ENCODE measurements at regions not wholly inside any gene's neighbourhood (a gene's known extent, or its start where the extent isn't known, plus 50 kb on each side); places are given as distances from the start of the nearest gene placed in this dataset.

GRCh38 chr5:3218916-3219650 lies 376.5 kb upstream of the IRX1 start:
- no peak for DNase-seq (ENCODE audit: low read depth)
- no peak for TF ChIP-seq CTCF (conservative IDR thresholded peaks at IDR 0.05; ENCODE audit: low read depth, low read length)
- H3K4me3 ChIP-seq (ENCODE audit: low read depth, low read length): no peak overlapping the region

- DNase-seq (ENCODE audit: low read depth): no peak
- no peak for TF ChIP-seq CTCF (conservative IDR thresholded peaks at IDR 0.05; ENCODE audit: low read depth, low read length)
Measured at GRCh38 chr5:3217771-3218495, 377.7 kb upstream of the IRX1 start.

GRCh38 chr5:3217114-3217513 lies 378.5 kb upstream of the IRX1 start:
- no peak for TF ChIP-seq CTCF (conservative IDR thresholded peaks at IDR 0.05; ENCODE audit: low read depth, low read length)
- H3K4me3 ChIP-seq (ENCODE audit: low read depth, low read length): no peak overlapping the region
- no peak for DNase-seq (ENCODE audit: low read depth)

More at GRCh38 chr5:3217771-3218495, 377.7 kb upstream of the IRX1 start:
- H3K4me3 ChIP-seq (ENCODE audit: low read depth, low read length): no peak overlapping the region

- no peak overlapping the region for H3K4me3 ChIP-seq (ENCODE audit: low read depth, low read length)
- TF ChIP-seq CTCF (conservative IDR thresholded peaks at IDR 0.05; ENCODE audit: low read depth, low read length): no peak
- no peak for DNase-seq (ENCODE audit: low read depth)
Measured at GRCh38 chr5:3216386-3216785, 379.2 kb upstream of the IRX1 start.

- H3K4me3 ChIP-seq (ENCODE audit: low read depth, low read length): no peak overlapping the region
- no peak for DNase-seq (ENCODE audit: low read depth)
- no peak for TF ChIP-seq CTCF (conservative IDR thresholded peaks at IDR 0.05; ENCODE audit: low read depth, low read length)
Measured at GRCh38 chr5:3214838-3215374, 380.7 kb upstream of the IRX1 start.

- DNase-seq (ENCODE audit: low read depth): no peak
- no peak for TF ChIP-seq CTCF (conservative IDR thresholded peaks at IDR 0.05; ENCODE audit: low read depth, low read length)
- H3K4me3 ChIP-seq (ENCODE audit: low read depth, low read length): no peak overlapping the region
Measured at GRCh38 chr5:3214396-3214795, 381.2 kb upstream of the IRX1 start.
